Uterus (tissue), 3 donors: ENCODE measurements at regions not wholly inside any gene's neighbourhood (a gene's known extent, or its start where the extent isn't known, plus 50 kb on each side); places are given as distances from the start of the nearest gene placed in this dataset.

ENCODE experiments used
- DNase-seq, 2 donors: peaks; one replicate each; pipeline ENCODE4 v3.0.0-alpha.2; 2019 to 2020
- H3K27ac ChIP-seq, 2 donors: fragments of 200-600 bp; sonication (generic); 1 replicate in 1 of 2; 2 replicates in 1 of 2; pipeline ENCODE4 v1.5.1; 2016 to 2018
- H3K27me3 ChIP-seq, 2 donors: fragments of 200-600 bp; sonication (generic); one replicate each; pipeline ENCODE4 v1.5.1; 2018 to 2019; ENCODE audit warnings: control low read depth in 1 of 2
- H3K36me3 ChIP-seq, 2 donors: fragments of 200-600 bp; sonication (generic); one replicate each; pipeline ENCODE4 v1.5.1; 2019; ENCODE audit warnings: control low read depth in 1 of 2
- H3K4me1 ChIP-seq, 2 donors: fragments of 200-600 bp; sonication (generic); one replicate each; pipeline ENCODE4 v1.5.1; 2018 to 2019; ENCODE audit warnings: control low read depth in 1 of 2
- H3K4me3 ChIP-seq, 2 donors: fragments of 200-600 bp; sonication (generic); 1 replicate in 1 of 2; 2 replicates in 1 of 2; pipeline ENCODE4 v1.5.1; 2018 to 2019; ENCODE audit warnings: mild to moderate bottlenecking in 1 of 2
- H3K9me3 ChIP-seq, 2 donors: fragments of 200-600 bp; sonication (generic); one replicate each; pipeline ENCODE4 v1.5.1; 2019; ENCODE audit warnings: control low read depth in 1 of 2
- CTCF ChIP-seq, 4 experiments: fragments of 200-600 bp in 2 of 4; fragments of 450-650 bp in 2 of 4; sonication (generic) in 2 of 4; IDR thresholded peaks; one replicate each; pipeline ENCODE4 v1.5.1; 2016 to 2019; ENCODE audit warnings: antibody characterized with exemption in 4 of 4, mild to moderate bottlenecking in 2 of 4, moderate library complexity in 1 of 4
- POLR2A ChIP-seq, 2 donors: fragments of 450-650 bp; IDR thresholded peaks; one replicate each; pipeline ENCODE4 v1.6.1; 2016; ENCODE audit warnings: antibody characterized with exemption in 2 of 2, mild to moderate bottlenecking in 1 of 2, moderate library complexity in 1 of 2
- intact Hi-C: fragments of 100-400 bp; cut with DNase I; formaldehyde crosslinking; loops from one replicate; pipeline ENCODE4 v1.15.1; 2023; ENCODE audit warnings: low total_unique reads
- donor health status: DM: yes; HTN: yes; CAD: no.

- Histone ChIP-seq H3K36me3 (peaks cover 0 to 3% of the 10 kb centered on the region in 2 donors), H3K4me1 (no peaks in the 10 kb centered on the region), H3K27ac (no peak overlapping the region), H3K4me3 (no peak overlapping the region), H3K27me3 (no peaks in the 10 kb centered on the region), H3K9me3 (no peaks in the 10 kb centered on the region)
- intact Hi-C loops: no loop called here
- TF ChIP-seq POLR2A (IDR thresholded peaks at IDR 0.05) (no peak), CTCF (IDR thresholded peaks at IDR 0.05) (no peak)
- no peak for DNase-seq
Measured at GRCh38 chr13:85626603-85627002, 172.6 kb downstream of the SLITRK6 start.

GRCh38 chr13:85619321-85619720 lies 179.9 kb downstream of the SLITRK6 start:
- Histone ChIP-seq H3K27ac (no peak overlapping the region), H3K27me3 (no peaks in the 10 kb centered on the region), H3K4me1 (no peaks in the 10 kb centered on the region), H3K9me3 (no peaks in the 10 kb centered on the region), H3K36me3 (no peaks in the 10 kb centered on the region), H3K4me3 (no peak overlapping the region)
- DNase-seq: no peak
- intact Hi-C loops: no loop called here
- TF ChIP-seq POLR2A (IDR thresholded peaks at IDR 0.05): no peak
- TF ChIP-seq CTCF (IDR thresholded peaks at IDR 0.05): no peak

- Histone ChIP-seq H3K4me1 (no peaks in the 10 kb centered on the region), H3K9me3 (no peaks in the 10 kb centered on the region), H3K36me3 (no peaks in the 10 kb centered on the region), H3K4me3 (no peak overlapping the region), H3K27ac (no peak overlapping the region), H3K27me3 (no peaks in the 10 kb centered on the region)
- no peak for TF ChIP-seq POLR2A (IDR thresholded peaks at IDR 0.05)
- no peak for TF ChIP-seq CTCF (IDR thresholded peaks at IDR 0.05)
- intact Hi-C loops: no loop called here
- no peak for DNase-seq
Measured at GRCh38 chr13:85618521-85618920, 180.7 kb downstream of the SLITRK6 start.

GRCh38 chr13:85616275-85616674 lies 182.9 kb downstream of the SLITRK6 start:
- no peak overlapping the region for H3K27ac ChIP-seq
- intact Hi-C loops: no loop called here
- no peak for TF ChIP-seq CTCF (IDR thresholded peaks at IDR 0.05)
- no peak for TF ChIP-seq POLR2A (IDR thresholded peaks at IDR 0.05)
- no peaks in the 10 kb centered on the region for H3K4me1 ChIP-seq
- no peak for DNase-seq
- no peaks in the 10 kb centered on the region for H3K9me3 ChIP-seq
- H3K36me3 ChIP-seq: no peaks in the 10 kb centered on the region
- H3K27me3 ChIP-seq: no peaks in the 10 kb centered on the region
- no peak overlapping the region for H3K4me3 ChIP-seq

GRCh38 chr13:85615031-85615430 lies 184.2 kb downstream of the SLITRK6 start:
- Histone ChIP-seq H3K27ac (no peak overlapping the region), H3K9me3 (no peaks in the 10 kb centered on the region), H3K36me3 (no peaks in the 10 kb centered on the region), H3K4me1 (no peaks in the 10 kb centered on the region), H3K27me3 (no peaks in the 10 kb centered on the region), H3K4me3 (no peak overlapping the region)
- DNase-seq: no peak
- TF ChIP-seq CTCF (IDR thresholded peaks at IDR 0.05): no peak
- TF ChIP-seq POLR2A (IDR thresholded peaks at IDR 0.05): no peak
- intact Hi-C loops: no loop called here
